SHP77 (cell line): ENCODE measurements at regions not wholly inside any gene's neighbourhood (a gene's known extent, or its start where the extent isn't known, plus 50 kb on each side); places are given as distances from the start of the nearest gene placed in this dataset.
"Not testable (repeated sequence)": the region's sequence is repeated elsewhere in the genome, so short reads cannot be mapped to it uniquely, and the experiment has no call there.

Experiments used
- DNase-seq, 2 experiments: peaks; one replicate each; lab custom pipeline; 2025; lab: John Stamatoyannopoulos, UW

- no peak for DNase-seq
Measured at GRCh38 chr4:57875829-57876392, 765.7 kb upstream of the IGFBP7 start.

- DNase-seq, result no peak
Measured at GRCh38 chr4:57866468-57867171, 756.4 kb upstream of the IGFBP7 start.

- DNase-seq, result no peak
Measured at GRCh38 chr4:57865264-57865663, 755.1 kb upstream of the IGFBP7 start.

DNA sequence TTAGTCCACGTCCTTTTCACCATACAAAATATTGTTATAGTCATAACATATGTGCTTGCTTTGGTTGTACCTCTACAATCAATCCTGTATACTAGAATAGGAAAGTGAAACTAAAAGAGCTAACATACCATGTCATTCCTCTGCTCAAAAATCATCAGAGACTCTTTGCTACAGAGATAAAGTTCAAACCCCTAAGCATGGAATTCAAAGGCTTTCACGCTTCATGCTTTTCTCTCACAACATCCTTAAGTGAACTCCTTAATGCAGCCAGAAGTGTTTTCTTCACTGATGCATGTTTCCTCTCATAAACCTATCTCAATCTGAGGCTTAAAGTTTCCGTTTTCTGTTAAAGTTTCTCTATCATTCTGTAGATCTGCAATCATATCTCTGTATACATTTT, 744.6 kb upstream of the IGFBP7 start:
- DNase-seq, result no peak

- no peak for DNase-seq
Measured at GRCh38 chr4:57850141-57850540, 740.0 kb upstream of the IGFBP7 start.

- no peak for DNase-seq
Measured at GRCh38 chr4:57832083-57832482, 721.9 kb upstream of the IGFBP7 start.

DNA sequence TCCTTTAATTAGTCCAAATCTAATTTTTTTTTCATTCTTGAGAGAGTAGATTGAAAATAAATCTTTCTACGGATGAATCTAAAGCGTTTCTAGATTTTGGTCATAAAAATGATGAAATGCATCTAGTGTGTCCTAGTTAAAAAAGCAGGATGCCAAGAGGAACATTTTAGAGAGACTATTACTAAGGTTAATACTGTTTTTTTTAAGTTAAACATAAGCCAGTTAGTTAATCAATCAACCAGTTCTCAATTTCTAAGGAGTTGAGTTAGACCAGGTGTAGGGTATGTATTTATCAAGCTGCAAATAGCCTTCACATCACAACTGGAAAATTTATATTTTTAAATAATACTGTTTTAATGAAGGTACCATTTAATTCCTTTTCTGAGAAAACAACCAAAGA, 679.5 kb upstream of the IGFBP7 start:
- DNase-seq, result no peak

GRCh38 chr4:57777876-57778275, 667.7 kb upstream of the IGFBP7 start:
- DNase-seq, result no peak

GRCh38 chr4:57774681-57775080, 664.5 kb upstream of the IGFBP7 start:
- no peak for DNase-seq

DNA sequence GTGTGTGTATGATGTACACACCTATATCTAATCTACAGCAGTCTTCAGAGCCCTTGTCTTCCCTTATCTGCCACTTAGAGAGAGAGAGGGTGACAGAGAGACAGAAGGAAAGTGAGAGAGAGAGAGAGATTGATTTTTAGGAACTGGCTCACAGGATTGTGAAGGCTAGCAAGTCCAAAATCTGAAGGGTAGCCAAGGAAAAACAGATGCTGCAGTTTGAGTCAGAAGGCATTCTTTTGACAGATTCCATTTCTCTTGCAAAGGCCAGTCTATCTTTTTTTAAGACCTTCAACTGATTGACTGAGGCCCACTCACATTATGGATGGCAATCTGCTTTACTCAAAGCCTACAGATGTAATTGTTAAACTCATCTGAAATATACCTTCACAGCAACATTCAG, 664.0 kb upstream of the IGFBP7 start:
- DNase-seq, result no peak

DNA sequence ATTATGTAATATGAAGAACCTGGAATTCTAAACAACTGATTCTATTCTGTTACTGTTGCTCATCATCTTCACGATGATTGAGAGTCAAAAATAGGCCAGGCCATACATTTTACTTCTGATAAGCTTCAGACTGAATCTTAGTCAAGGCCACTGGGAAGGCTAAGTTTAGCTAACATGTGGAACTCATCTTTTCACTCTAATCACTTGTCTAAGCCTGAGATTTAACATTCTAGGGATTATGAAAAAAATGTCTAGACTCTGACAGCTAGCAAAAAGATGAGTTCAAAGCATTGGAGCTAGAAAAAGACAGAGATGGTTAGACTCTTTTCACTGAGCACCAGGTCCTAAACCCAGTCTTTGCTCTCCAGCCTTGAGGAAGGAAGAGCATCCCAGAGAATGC, 656.2 kb upstream of the IGFBP7 start:
- no peak for DNase-seq

DNA sequence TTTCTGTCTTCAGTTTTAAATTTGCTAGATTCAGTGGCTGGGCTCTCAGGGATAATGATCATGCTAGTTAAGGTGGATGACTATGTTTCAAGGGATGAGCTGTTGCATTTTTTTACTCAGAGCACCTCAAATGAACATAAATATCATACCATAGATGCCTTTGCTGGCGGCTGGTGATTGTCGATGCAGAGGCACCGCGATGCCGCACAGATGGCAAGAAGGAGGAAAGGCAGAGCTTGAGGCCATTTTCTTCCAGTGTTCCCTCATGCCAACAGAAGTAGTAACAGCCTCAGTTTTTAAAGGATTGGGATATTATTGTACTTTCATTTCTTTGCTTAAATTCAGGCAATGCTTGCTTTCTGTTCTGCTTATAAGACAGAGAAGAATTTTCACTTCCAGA, 654.7 kb upstream of the IGFBP7 start:
- DNase-seq, result no peak

DNA sequence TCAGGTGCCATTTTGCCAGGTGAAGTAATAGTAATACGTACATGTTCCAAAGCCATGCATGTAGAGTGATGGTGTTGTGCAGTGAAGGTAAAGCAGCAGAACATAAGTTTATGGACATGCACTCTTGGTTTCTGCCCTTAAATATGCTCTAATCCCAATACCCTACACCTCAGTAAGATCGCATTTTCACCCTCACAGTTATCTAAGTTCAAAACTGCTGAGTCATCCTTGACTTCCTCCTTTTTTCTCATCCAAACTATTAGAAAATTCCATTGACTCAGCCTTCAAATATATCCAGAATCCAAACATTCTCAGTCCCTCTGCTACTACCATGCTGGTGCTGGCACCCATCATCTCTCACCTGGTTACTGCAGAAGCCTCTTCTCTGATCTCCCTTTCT, 652.9 kb upstream of the IGFBP7 start:
- DNase-seq, result no peak

GRCh38 chr4:57740625-57741190, 630.5 kb upstream of the IGFBP7 start:
- DNase-seq, result no peak

DNA sequence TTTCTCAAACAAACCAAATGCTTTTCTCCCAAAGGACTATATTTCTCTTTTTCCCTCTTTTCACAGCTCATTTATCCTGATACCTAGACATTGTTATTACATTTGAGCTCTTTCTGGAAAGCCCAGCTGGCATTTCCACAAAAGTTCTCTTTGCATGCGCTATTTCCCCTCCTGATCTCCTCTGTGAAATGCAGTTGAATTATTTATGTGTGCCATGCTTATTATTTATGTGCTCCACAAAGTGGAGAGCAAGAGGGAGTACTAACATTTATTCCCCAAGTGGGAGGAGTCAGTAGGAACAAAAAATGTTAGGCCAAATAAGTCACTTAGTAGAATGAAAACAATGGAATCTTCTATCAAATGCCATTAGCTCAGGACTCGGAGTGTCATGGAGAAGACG, 626.6 kb upstream of the IGFBP7 start:
- DNase-seq, result no peak

DNA sequence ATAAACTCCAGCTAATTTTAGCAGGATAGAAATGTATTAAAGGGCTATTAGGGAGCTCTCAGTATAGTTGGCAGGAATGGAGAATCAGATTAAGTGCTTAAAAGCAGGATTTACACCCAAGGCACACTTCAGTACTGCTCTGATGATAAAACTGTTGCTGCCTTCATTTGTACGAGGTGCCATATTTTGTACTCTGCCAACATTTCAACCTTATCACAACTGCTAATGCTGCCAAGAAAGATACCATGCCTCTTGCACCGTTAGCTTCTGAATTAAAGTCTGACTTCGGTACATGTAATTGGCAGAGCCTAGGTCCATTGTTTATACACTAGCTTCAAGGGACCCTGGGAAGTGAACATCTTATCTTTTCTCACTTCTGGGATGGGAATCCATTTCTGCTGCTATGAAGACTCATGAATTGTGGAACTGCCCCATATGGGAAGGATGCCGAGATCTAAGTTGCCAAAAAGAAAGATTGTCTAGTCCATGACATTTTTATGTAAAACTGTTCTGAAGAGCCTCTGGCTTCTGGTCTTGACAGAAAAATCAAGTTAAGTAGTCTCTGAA, 624.0 kb upstream of the IGFBP7 start:
- DNase-seq, result no peak

DNA sequence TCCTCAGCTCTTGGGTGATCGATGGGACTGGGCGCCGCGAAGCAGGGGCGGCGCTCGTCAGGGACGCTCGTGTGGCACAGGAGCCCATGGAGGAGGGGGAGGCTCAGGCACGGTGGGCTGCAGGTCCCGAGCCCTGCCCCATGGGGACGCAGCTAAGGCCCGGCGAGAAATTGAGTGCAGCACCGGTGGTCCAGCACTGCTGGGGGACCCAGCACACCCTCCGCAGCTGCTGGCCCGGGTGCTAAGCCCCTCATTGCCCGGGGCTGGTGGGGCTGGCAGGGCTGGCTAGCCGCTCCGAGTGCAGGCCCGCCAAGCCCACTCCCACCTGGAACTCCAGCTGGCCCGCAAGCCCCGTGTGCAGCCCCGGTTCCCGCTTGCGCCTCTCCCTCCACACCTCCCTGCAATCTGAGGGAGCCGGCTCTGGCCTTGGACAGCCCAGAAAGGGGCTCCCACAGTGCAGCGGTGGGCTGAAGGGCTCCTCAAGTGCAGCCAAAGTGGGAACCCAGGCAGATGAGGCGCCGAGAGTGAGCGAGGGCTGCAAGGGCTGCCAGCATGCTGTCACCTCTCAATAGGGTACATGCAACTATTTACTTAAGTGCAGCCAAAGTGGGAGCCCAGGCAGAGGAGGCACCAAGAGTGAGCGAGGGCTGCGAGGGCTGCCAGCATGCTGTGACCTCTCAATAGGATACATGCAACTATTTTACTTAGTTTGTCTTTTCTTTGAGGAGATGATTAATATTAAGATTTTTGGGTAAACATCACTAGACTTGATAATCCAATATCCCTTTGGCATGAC, 619.8 kb upstream of the IGFBP7 start:
- not testable (repeated sequence) for DNase-seq

- DNase-seq, result no peak
Measured at GRCh38 chr4:57726154-57726553, 616.0 kb upstream of the IGFBP7 start.

DNA sequence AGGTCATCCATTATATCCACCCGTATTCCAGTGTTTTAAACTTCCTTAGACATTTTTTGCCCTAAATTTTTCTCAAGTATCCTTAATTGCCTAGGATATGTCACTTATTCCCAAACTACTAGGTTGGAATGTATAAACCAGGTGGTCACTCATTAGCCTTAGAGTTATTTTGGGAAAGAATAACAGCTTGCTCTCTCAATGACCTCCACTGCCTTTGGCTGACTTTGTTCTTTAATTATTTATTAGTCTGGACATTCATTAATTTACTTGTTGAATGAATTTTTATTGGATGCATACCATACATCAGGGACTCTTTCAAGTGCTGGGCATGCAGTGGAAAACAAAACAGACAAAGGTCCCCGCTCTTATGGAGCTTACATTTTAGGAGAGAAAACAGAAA, 609.3 kb upstream of the IGFBP7 start:
- no peak for DNase-seq

DNA sequence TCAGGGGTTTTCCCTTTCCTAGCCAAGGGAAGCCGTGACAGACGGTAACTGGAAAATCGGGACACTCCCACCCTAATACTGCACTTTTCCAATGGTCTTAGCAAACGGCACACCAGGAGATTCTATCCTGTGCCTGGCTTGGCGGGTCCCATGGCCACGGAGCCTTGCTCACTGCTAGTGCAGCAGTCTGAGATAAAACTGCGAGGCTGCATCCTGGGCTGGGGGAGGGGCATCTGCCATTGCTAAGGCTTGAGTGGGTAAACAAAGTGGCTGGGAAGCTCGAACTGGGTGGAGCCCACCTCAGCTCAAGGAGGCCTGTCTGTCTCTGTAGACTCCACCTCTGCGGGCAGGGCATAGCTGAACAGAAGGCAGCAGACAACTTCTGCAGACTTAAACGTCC, 604.1 kb upstream of the IGFBP7 start:
- not testable (repeated sequence) for DNase-seq

DNA sequence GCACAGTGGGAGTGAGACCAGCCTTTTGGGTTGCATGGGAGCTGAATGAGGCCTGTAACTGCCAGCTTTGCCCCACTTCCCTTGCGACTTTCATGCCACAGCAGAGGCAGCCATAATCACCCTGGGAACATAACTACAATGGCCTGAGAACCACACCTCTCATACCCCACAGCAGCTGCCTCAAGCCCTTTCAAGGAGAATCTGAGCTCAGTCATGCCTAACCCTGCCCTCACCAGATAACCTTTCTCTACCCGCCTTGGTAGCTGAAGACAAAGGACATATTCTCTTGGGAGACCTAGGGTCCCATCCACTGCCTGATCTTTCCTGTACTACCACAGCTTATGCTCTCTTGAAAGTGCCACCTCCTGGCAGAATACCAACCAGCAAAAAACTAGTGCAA, 599.9 kb upstream of the IGFBP7 start:
- no peak for DNase-seq

DNA sequence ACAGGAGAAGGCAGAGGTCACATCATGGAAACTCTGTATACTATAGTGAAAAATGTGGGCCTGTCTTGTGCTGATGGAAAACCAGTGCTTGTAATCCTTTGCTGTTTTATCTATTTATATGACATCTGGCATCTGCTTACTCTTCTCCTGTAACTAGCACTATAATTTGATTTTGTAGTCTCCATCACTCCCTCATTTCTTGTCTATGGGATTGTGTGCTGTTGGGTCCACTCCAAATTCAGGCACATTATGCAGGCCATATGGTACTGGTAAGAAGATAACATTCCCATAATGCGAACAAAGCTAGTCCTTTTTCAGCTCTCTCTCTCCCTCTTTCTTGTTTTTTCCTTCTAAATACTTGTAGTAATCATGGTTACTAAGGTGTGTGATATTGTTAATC, 581.2 kb upstream of the IGFBP7 start:
- no peak for DNase-seq
